HG03565 (cell line): ENCODE measurements at regions not wholly inside any gene's neighbourhood (a gene's known extent, or its start where the extent isn't known, plus 50 kb on each side); places are given as distances from the start of the nearest gene placed in this dataset.
"Not testable (repeated sequence)": the region's sequence is repeated elsewhere in the genome, so short reads cannot be mapped to it uniquely, and the experiment has no call there.

ENCODE experiments used
- ATAC-seq: cut with Tn5 transposase; IDR thresholded peaks from one replicate; pipeline ENCODE4 v1.9.1; 2021; ENCODE audit warnings: mild to moderate bottlenecking, moderate library complexity; ENCODE audit not compliant: unreplicated experiment

DNA sequence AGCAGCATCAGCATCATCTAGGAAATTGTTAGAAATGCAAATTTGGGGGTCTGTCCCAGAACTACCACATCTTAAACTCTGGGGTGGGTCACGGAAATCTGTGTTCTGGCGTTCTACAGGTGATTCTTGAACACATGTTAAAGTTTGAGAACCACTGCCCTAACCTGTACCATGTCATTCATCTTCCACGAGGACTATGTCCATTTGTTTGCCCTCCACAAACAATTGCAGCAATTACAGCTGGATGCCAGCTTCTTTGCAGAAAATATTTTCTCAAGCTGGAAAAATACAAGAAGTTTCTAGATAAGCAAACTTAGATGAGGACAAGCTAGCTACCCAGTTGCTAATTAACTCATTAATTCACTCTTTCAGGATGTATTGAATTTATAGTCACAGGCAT is 54.1 kb downstream of the MAFB start:
- ATAC-seq: no peak

DNA sequence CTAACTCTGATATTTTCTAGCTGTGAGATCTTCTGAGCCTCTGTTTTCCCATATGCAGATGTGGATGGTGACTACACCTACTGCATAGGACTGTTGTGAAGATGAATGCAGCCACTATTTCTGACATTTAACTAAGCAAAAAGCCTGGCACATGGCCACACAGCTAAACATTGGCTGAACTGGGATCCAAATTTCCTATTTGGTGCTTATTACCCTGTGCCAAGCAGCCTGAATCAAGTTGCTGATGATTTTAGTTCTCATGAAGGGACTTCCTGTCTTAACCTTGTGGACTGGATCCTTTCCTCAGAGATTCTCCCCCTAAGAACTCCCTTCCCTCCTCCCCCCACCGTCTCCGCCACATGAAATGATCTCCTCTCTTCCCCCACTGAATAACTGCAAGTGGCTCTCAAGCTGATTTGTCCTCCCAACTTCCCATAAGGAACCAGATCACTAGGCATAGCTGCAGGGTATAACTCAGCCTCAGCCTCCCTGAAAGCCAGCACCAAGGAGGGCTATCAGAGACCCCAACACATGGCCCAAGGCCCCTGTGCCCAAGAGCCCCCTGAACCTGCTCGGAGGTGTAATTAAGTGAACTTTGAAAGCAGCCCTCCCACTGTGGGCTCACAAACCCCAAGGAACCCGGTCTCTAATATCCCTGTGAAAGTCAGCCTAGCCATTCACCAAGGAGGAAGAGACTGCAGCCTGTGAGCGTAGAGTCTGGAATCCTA is 55.7 kb downstream of the MAFB start:
- no peak for ATAC-seq

DNA sequence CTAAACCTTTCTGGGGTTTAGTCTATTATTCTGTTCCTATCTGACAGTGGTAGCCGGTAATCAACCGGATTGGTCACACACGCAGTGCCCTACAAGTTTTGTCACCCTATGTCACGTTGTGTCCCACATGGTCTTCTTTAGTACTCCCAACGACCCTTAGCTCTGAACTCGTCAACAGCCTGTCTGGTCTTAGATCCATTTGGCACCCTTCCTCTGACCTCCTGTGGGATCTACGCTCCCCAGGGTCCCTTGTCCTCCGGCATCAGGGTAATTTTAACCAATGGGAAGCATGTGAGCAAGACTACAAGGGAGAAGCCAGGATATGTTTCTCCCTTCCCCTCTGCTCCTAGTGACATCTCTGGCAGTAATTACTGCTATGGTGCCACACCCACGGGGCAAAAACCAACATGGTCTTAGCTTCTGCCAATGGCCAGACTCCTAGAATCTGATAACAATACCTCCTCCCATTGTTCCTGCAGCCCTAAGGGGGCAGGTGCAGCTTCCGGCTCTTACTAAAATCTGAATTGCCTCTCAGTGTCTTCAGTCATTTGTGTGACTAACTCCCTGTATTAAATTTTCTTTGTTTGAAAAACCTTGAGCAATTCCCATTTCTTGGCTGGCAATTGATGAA is 56.6 kb downstream of the MAFB start:
- no peak for ATAC-seq

DNA sequence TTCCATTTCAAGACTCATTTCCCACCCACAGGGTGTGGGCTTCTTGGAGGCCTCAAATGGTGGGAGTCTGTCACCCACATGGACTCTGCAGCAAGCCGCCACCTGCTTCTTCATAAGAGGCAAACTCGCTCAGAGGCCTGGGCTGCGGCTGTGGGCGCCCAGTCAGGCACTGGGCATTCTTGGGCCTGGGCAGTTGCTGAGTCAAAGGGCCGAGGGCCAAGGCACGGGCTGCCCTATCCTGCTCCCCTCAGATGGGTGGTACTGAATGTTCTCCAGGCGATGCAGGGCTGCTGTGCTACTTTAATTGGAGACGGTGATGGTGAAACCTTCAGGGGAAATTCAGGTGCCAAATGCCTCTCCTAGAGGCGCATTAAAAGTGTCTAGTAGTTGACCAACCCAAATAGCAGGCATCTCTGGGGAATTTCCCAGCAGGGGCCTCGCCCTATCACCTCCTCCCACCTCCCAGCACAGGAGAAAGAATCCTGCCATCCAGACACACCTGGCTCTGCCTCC is 57.9 kb downstream of the MAFB start:
- ATAC-seq: no peak

DNA sequence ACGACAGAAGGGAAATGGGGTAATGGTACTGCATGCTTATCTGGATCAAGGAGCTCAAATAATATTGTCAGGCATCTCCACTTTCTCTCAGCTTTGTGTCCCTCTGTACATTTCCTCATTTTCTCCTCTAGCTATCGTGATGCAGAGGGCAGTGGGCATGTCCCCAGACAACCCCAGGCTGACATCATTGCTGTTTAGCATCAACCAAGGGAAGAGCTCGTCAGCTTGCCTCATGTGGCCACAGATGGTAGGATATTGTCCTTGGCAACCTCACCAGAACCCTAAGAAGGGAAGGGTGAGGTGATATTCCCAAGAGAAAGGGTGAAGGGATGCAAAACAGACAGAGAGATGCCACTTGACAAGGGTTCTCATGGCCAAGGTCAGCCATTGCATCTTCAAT is 58.3 kb downstream of the MAFB start:
- ATAC-seq: no peak

DNA sequence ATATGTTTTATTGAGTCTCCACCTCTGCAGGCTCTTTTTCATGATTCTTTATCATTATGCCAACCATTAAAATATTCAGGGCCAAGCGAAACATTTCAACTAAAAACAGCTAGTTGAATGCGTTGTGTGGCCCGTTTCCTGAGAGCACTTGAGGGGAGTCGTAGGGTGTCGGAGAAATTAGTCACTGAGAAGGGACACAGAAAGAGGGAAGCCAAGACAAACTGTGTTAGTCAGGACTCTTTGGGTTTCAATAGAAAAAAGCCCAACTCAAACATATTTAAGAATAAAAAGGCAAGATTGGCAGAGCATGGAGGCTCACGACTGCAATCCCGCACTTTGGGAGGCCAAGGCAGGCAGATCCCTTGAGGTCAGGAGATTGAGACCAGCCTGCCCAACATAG is 58.9 kb downstream of the MAFB start:
- ATAC-seq: no peak

DNA sequence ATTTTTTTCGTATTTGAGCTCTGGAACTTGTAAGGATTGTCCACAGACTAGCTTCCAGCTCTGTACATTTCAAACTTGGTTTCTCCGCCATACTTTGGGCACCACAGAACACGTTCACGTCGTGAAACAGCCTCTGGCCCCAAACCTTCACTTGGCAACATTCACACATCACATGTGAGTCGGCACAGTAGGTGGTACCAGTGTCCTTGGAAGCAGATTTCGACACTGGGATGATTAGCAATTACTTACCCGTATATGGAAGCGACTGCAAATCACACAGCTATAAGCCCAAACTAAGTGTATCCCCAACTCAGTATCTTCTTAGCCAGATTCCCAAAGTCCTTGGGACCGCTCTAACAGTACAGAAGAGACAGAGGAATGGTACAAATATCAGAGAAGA is 60.2 kb downstream of the MAFB start:
- no peak for ATAC-seq

DNA sequence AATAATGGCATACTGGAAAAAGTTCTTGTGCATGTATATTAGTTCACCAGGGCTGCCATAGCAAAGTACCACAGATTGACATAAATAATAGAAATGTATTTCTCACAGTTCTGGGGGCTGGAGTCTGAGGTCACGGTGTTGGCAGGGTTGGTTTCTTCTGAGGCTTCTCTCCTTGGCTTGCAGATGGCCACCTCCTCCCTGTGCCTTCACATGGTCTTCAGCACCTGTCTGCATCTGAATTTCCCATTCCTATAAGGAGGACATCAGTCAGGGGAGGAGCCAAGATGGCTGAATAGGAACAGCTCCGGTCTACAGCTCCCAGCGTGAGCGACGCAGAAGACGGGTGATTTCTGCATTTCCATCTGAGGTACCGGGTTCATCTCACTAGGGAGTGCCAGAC is 70.0 kb downstream of the MAFB start:
- ATAC-seq: not testable (repeated sequence)

DNA sequence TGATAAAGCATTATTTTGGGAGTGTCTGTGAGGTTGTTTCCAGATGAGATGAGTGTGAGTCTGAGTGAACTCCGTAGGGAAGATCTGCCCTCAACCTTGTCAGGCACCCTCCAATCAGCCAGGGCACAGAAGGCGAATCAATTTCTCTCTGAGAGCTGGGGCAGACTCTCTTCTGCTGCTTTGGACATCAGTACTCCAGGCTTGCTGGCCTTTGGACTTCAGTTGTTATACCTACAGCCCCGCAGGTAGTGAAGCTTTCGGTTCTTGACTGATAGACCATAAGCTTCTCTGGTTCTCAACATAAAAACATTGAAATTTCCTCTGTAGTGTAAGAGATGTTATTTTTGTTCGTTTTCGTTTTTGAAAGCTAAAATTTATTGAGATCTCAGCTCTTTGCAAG is 71.4 kb downstream of the MAFB start:
- ATAC-seq: no peak

DNA sequence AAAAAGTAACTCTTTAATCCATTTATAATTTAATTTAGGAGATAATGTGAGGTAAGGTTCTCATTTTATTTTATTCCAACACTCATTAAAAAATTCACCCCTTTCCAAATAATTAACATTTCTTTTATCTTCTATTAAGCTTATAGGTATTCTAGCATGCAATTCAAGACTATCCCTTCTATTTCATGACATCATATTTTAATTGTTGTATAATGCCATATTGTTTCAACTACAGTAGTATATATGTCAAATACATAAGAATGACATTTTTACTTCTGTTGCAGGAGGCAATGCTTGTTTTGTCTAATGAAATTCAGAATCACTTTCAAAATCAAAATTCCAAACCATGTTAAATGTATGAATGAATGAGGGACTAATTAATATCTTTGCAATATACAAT is 76.2 kb downstream of the MAFB start:
- ATAC-seq: no peak

DNA sequence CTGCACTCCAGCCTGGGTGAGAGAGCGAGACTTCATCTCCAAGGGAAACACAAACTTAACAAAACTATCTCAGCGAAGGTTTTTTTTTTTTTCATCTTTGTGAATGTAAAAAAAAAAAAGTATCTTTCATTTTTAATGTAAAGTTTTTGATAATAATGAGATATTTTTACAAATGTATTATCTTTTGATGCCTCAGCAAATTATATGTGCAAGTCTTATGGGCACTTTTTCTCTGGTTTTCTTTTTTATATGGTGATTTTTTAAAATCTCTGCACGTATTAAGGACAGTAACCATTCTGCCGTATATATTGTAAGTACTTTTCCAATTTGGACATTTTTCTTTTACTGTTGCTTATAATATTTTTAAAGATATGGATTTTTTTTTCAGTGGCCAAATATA is 76.8 kb downstream of the MAFB start:
- no peak for ATAC-seq

DNA sequence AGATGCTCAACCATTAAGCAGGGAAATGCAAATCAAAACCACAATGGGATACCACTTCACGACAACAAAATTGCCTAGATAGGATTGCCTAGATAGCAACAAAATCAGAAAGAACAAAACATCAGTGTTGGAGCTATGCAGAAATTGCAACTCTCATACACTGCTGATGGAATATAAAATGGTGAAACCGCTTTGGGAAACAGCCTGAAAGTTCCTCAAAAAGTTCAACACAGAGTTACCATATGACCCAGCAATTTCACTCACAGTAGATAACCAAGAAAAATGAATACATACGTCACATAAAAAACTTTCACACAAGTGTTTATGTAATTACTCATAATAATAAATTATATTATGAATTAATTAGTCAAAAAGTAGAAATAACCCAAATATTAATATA is 78.3 kb downstream of the MAFB start:
- no peak for ATAC-seq

DNA sequence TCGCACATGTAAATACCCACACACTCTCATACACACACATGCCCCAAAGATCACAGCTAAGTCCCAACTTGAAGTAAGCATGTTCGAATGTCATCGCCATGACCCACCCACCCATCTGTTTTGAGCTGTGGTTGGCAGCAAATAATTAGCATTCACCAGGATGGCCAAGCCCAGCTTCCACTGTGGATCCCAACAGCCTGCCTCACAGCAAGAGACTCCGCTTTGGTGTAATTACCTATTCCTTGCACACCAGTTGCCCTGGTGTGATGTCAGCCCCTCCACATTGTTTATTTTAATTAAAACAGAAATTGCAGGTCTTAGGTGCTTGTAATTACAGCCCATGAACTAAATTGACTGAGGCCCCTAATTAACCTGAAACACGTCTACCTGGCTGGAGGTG is 81.1 kb downstream of the MAFB start:
- no peak for ATAC-seq

DNA sequence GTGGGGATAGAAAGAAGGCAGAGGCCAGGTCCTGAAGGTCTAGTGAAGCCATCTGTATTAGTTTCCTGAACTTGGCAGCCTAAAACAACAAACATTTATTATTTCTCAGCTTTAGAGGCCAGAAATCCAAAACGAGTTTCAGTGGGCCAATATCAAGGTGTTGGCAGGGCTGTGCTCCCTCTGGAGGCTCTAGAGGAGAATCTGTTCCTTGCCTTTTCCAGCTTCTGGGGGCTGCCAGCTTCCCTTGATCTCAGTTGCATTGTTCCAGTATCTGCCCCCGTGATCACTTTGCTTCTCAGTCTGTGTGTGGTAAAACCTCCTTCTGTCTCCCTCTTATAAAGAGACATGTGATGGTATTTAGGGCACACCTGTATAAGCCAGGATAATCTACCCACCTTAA is 82.4 kb downstream of the MAFB start:
- ATAC-seq: no peak

DNA sequence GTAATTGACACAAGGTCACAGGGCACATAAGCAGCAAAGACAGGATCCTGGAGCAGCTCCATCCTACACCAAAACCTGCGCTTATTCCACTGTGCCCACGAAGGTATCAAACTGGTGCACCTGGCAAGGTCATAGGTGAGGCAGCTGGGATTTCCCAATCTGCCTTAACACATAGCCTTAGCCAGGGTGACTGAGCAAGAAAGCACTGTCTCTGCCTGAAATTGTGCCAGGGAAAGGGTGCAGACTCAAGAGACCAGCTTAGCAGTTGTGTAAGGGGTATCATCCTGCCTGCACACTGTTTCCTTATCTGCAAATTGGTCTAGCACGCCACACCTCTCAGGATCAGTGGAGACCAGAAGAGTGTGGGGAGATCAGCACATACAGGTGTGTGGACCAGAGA is 82.8 kb downstream of the MAFB start:
- no peak for ATAC-seq

DNA sequence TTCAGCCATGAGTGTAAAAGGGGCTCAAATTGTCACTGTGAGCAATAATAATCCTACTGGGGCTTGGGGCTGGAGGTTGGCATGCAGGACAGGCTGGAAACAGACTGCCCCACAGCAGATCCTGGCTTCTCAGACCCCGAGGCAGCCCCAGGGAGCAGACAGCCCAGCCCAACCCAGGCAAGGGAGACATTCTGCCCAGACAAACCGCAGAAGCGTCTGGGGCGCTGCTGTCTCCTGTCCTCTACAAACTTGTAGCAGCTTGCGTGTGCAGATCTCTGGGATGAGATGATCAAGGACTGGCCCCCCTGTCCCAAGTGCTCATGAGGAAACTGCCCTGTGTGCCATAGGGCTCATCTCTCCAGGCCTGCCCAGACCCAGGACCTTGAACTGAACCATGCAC is 84.6 kb downstream of the MAFB start:
- ATAC-seq: no peak

DNA sequence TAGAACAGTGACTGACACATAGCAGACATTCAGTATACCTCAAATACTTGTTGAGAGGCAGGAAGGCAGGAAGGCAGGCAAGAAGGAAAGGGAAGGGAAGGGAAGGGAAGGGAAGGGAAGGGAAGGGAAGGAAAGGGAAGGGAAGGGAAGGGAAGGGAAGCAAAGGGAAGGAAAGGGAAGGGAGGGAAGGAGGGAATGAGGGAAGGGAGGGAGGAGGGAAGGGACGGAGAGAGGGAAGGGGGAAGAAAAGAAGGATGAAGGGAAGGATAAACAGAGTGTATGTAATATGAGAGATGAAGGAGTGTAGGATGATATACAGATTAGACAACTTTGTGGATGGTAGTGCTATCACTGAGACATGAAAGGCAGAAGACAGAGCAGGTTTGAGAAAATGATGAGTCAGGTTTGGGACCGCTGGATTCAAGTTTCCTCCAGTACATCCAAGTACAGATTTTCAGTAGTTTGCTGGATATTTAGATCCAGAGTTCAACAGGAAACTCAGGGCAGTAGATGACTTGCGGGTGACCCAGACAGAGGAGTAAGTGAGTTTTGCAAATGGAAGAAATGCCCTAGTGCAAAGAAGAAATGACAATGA is 85.9 kb downstream of the MAFB start:
- ATAC-seq: no peak

DNA sequence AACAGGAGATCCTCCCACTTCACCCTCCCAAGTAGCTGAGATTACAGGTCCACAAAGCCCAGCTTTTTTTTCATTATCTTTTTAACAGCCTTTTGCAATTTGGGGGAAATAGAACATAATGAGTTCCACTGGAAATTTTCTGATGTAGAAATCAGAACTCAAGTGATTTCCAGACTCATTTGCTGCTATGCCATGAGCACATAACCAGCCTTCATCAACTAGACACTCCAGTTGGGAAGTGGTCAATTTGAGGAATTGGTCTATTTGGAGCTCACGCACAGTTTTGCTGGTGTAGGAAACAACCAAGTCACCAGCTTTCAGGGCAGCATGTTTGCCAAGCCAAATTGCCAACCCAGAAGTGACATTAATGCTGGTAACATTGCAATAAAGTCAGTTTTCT is 86.7 kb downstream of the MAFB start:
- ATAC-seq: no peak

DNA sequence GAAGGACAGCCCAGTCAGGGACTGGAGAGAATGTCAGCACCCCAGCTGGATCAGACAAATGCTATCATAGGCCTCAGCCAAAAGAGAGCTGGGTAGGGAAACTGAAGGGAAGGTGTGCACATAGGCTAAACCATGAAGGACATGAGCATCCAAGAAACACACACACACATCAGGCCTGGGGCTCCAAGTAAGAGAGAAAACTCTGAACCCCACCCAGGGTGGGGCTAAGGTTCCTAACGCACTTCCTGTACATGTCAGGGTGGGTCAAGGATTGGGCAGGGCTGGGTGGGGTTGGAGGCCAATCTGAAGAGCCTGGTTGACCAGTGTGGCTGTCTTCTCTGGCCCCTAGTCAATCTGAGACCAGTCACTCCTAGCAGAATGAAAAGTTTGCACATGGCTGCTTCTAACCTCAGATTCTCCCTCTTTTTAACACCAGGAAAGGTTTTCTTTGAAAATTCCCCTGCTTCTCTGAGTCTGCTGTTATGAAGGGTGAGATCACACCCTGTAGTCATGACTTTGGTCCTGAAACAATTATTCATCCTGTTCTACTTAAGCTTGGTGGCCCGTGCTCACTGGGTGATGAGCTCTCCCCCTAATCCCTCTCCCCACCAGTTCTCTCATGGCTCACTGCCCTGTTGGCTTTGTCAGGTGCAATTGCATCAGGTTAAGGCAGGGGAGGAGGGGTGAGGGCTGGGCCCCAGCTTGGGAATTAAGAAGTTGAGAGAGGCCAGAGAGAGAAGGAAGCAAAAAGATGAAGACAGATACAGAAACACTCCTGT is 88.4 kb downstream of the MAFB start:
- no peak for ATAC-seq

DNA sequence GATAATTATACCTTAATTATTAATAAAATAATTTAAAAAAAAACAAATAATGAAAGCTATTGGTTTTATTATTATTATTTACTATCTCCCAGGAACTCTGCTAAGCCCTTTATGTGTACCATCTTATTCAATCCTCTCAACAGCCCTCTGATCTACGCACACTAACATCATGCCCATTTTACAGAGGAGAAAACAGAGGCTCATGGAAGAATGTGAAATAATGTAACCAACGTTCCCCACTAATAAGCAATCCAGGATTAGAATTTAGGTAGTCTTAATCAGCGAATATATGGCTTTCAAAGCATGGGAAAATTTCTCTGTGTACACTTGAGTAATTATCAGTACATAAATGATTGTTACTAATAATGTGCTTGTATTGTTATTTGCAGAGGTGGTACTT is 89.0 kb downstream of the MAFB start:
- ATAC-seq: no peak

DNA sequence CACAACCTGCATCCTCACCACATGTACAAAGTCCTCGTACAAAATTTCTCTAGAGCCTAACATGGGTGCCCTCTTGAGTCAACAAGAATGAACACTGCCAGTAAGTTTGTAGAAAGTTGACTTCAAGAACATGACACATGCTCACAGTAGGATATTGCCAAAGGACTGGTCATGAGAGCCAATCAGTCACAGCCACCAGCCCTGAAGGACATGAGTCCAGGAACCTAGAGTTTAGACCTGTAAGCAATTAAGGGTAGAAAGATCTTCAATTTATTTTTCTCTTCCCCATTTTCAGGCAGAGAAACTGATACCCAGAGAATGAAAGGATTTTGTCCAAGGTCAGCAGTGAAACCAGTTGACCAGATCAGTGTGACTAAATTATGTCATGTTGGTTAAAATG is 96.1 kb downstream of the MAFB start:
- no peak for ATAC-seq

DNA sequence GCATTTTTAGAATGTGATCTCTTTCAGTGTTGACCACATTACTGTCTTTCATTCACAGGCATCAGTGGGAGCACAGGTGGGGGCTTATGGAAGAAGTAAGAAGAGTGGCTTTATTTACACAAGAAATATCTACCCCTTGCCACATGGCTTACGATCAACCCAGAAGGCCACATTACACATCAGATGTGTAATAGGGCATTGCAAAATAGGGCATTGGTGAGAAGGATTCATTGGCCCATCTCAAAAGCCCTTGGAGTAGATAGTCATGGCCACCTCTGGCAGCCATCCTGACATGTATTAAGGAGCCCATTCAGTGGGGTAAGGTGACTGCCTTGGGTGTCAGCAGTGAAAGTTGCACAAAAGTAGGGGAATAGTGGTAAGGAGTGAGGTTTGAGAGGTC is 97.5 kb downstream of the MAFB start:
- ATAC-seq: no peak
